A549 (cell line): ENCODE measurements at regions not wholly inside any gene's neighbourhood (a gene's known extent, or its start where the extent isn't known, plus 50 kb on each side); places are given as distances from the start of the nearest gene placed in this dataset.

Experiments
- ATAC-seq, 2 experiments: fragments of 200-7000 bp in 1 of 2; fragments of >200 bp in 1 of 2; cut with Nextera tagmentation in 1 of 2; cut with Tn5 transposase in 1 of 2; 3 replicates each; pipeline versions ENCODE4 v1.8.0 to v1.9.1; 2018 to 2020; ENCODE audit warnings: mild to moderate bottlenecking in 1 of 2, moderate library complexity in 1 of 2
- CTCF ChIA-PET: fragments of 300-600 bp; sonication (Branson Sonifier 250); formaldehyde crosslinking; extraction: SDS; loops from one replicate; lab custom pipeline; 2021; ENCODE audit warnings: antibody characterized with exemption, inconsistent platforms; lab: Yijun Ruan, JAX
- POLR2A ChIA-PET: fragments of 350-600 bp; formaldehyde crosslinking; extraction: SDS; loops from one replicate; lab custom pipeline; 2021; ENCODE audit warnings: antibody characterized with exemption, inconsistent platforms; lab: Yijun Ruan, JAX
- DNase-seq, 2 experiments: peaks; one replicate each; pipeline versions ENCODE4 v3.0.0 to v3.0.0-alpha.2; 2011 to 2016; ENCODE audit warnings: low read depth in 1 of 2, low spot score in 1 of 2
- FAIRE-seq: peaks from 2 replicates; lab custom pipeline; 2011; peaks lifted over from hg19 to GRCh38; lab: Jason Lieb, UNC
- H3K27ac ChIP-seq, 2 experiments: fragments of >200 bp; sonication (Bioruptor Twin); formaldehyde crosslinking; 3 replicates each; pipeline ENCODE4 v1.5.1; 2016 to 2017
- H3K4me1 ChIP-seq: fragments of >200 bp; sonication (Bioruptor Twin); formaldehyde crosslinking; 3 replicates; pipeline ENCODE4 v1.6.1; 2016
- H3K4me2 ChIP-seq: fragments of >200 bp; sonication (Bioruptor Twin); formaldehyde crosslinking; 3 replicates; pipeline ENCODE4 v1.6.1; 2016
- H3K4me3 ChIP-seq: fragments of >200 bp; sonication (Bioruptor Twin); formaldehyde crosslinking; 3 replicates; pipeline ENCODE4 v1.5.1; 2016
- H3K9me3 ChIP-seq: fragments of >200 bp; sonication (Bioruptor Twin); formaldehyde crosslinking; 3 replicates; pipeline ENCODE4 v1.6.1; 2016
- CBX2 ChIP-seq: fragments of 200-600 bp; sonication (generic); IDR thresholded peaks from 2 replicates; pipeline ENCODE4 v1.6.1; 2016; ENCODE audit warnings: low read depth, mild to moderate bottlenecking, borderline replicate concordance
- CBX8 ChIP-seq: fragments of 200-600 bp; sonication (generic); IDR thresholded peaks from 2 replicates; pipeline ENCODE4 v1.6.1; 2016
- CEBPB ChIP-seq, 2 experiments: fragments of >200 bp in 1 of 2; sonication (Bioruptor Twin) in 1 of 2; formaldehyde crosslinking in 1 of 2; IDR thresholded peaks; 2 replicates each; pipeline ENCODE4 v1.6.1; 2012 to 2016
- CHD2 ChIP-seq: fragments of 150-350 bp; IDR thresholded peaks from 2 replicates; pipeline ENCODE4 v1.6.1; 2014; ENCODE audit warnings: low read length; ENCODE audit not compliant: partially characterized antibody
- CHD4 ChIP-seq: fragments of 200-600 bp; sonication (generic); IDR thresholded peaks from 2 replicates; pipeline ENCODE4 v1.6.1; 2016; ENCODE audit warnings: antibody characterized with exemption, mild to moderate bottlenecking, borderline replicate concordance
- EHF ChIP-seq: fragments of 250-450 bp; sonication (Bioruptor Pico); IDR thresholded peaks from 2 replicates; pipeline ENCODE4 v1.5.0; 2020; ENCODE audit warnings: mild to moderate bottlenecking
- EHMT2 ChIP-seq: fragments of 200-600 bp; sonication (generic); IDR thresholded peaks from 2 replicates; pipeline ENCODE4 v1.6.1; 2016; ENCODE audit warnings: antibody characterized with exemption, low read depth, mild to moderate bottlenecking, moderate library complexity
- EP300 ChIP-seq, 2 experiments: fragments of >200 bp; sonication (Bioruptor Twin); formaldehyde crosslinking; IDR thresholded peaks; 2 replicates in 1 of 2; 3 replicates in 1 of 2; pipeline ENCODE4 v1.6.1; 2016 to 2017
- ESRRA ChIP-seq: fragments of 150-350 bp; IDR thresholded peaks from 2 replicates; pipeline ENCODE4 v1.6.1; 2014; ENCODE audit warnings: mild to moderate bottlenecking, low read length, borderline replicate concordance
- FOSB ChIP-seq: fragments of 250-450 bp; sonication (Bioruptor Pico); IDR thresholded peaks from 2 replicates; pipeline ENCODE4 v1.5.0; 2020; ENCODE audit warnings: mild to moderate bottlenecking, moderate library complexity
- FOXS1 ChIP-seq: fragments of 250-450 bp; sonication (Bioruptor Pico); IDR thresholded peaks from 2 replicates; pipeline ENCODE4 v1.5.0; 2020; ENCODE audit warnings: mild to moderate bottlenecking, moderate library complexity
- HEYL ChIP-seq: fragments of 250-450 bp; sonication (Bioruptor Pico); IDR thresholded peaks from 2 replicates; pipeline ENCODE4 v1.8.0; 2021; ENCODE audit warnings: mild to moderate bottlenecking, moderate library complexity
- HOXA7 ChIP-seq: fragments of 250-450 bp; sonication (Bioruptor Pico); IDR thresholded peaks from 2 replicates; pipeline ENCODE4 v1.5.0; 2020; ENCODE audit warnings: mild to moderate bottlenecking, moderate library complexity
- HOXB5 ChIP-seq: fragments of 250-450 bp; sonication (Bioruptor Pico); IDR thresholded peaks from 2 replicates; pipeline ENCODE4 v1.5.0; 2020; ENCODE audit warnings: mild to moderate bottlenecking, moderate library complexity
- JUN ChIP-seq, 2 experiments: fragments of >200 bp; sonication (Bioruptor Twin); formaldehyde crosslinking; IDR thresholded peaks; 2 replicates in 1 of 2; 3 replicates in 1 of 2; pipeline ENCODE4 v1.6.1; 2016 to 2017
- JUNB ChIP-seq: fragments of >200 bp; sonication (Bioruptor Twin); formaldehyde crosslinking; IDR thresholded peaks from 2 replicates; pipeline ENCODE4 v1.6.1; 2016
- MAFK ChIP-seq: fragments of 450-650 bp; IDR thresholded peaks from 2 replicates; pipeline ENCODE4 v1.6.1; 2014; ENCODE audit not compliant: partially characterized antibody
- MAZ ChIP-seq: fragments of 150-350 bp; IDR thresholded peaks from 2 replicates; pipeline ENCODE4 v1.6.1; 2014; ENCODE audit warnings: antibody characterized with exemption, low read depth, low read length, borderline replicate concordance
- NFE2L2 ChIP-seq: fragments of 150-350 bp; conservative IDR thresholded peaks from 2 replicates; pipeline ENCODE4 v1.6.1; 2014; ENCODE audit warnings: low read length
- NPAS2 ChIP-seq: fragments of 250-450 bp; sonication (Bioruptor Pico); IDR thresholded peaks from 2 replicates; pipeline ENCODE4 v1.8.0; 2022; ENCODE audit warnings: mild to moderate bottlenecking, moderate library complexity, borderline replicate concordance
- NR3C1 ChIP-seq: fragments of >200 bp; sonication (Bioruptor Twin); formaldehyde crosslinking; IDR thresholded peaks from 3 replicates; pipeline ENCODE4 v1.6.1; 2017
- RAD21 ChIP-seq, 2 experiments: fragments of >200 bp in 1 of 2; sonication (Bioruptor Twin) in 1 of 2; formaldehyde crosslinking in 1 of 2; IDR thresholded peaks in 1 of 2; conservative IDR thresholded peaks in 1 of 2; 2 replicates in 1 of 2; 3 replicates in 1 of 2; pipeline ENCODE4 v1.6.1; 2012 to 2018; ENCODE audit warnings: inconsistent platforms in 1 of 2
- RFX5 ChIP-seq: fragments of 450-650 bp; IDR thresholded peaks from 2 replicates; pipeline ENCODE4 v1.7.1; 2014; ENCODE audit warnings: antibody characterized with exemption, mild to moderate bottlenecking, moderate library complexity
- RNF2 ChIP-seq: fragments of 200-600 bp; sonication (generic); IDR thresholded peaks from 2 replicates; pipeline ENCODE4 v1.6.1; 2016; ENCODE audit warnings: low read depth, mild to moderate bottlenecking, antibody characterized with exemption, moderate library complexity, borderline replicate concordance
- ZC3H11A ChIP-seq: fragments of 450-650 bp; IDR thresholded peaks from 2 replicates; pipeline ENCODE4 v1.6.1; 2014; ENCODE audit warnings: antibody characterized with exemption, mild to moderate bottlenecking
- ZFP36 ChIP-seq: fragments of 450-650 bp; IDR thresholded peaks from 2 replicates; pipeline ENCODE4 v1.6.1; 2014; ENCODE audit warnings: borderline replicate concordance; ENCODE audit not compliant: partially characterized antibody
- ZSCAN20 ChIP-seq: fragments of 250-450 bp; sonication (Bioruptor Pico); IDR thresholded peaks from 2 replicates; pipeline ENCODE4 v1.8.0; 2022; ENCODE audit warnings: mild to moderate bottlenecking, moderate library complexity
- WGBS: methylation state at CpG from one replicate; pipeline ENCODE4 v1.1.6; 2017; ENCODE audit errors: missing lambda C conversion rate; 5-methylcytosine and 5-hydroxymethylcytosine counted together
- TF ChIP-seq, protein P1 (sequence below): IDR thresholded peaks from 2 replicates; pipeline ENCODE4 v1.6.1; 2012
- TF ChIP-seq, protein P2 (sequence below): fragments of 200-600 bp; sonication (generic); IDR thresholded peaks from 2 replicates; pipeline ENCODE4 v1.6.1; 2016; ENCODE audit warnings: antibody characterized with exemption, mild to moderate bottlenecking, moderate library complexity

DNA sequence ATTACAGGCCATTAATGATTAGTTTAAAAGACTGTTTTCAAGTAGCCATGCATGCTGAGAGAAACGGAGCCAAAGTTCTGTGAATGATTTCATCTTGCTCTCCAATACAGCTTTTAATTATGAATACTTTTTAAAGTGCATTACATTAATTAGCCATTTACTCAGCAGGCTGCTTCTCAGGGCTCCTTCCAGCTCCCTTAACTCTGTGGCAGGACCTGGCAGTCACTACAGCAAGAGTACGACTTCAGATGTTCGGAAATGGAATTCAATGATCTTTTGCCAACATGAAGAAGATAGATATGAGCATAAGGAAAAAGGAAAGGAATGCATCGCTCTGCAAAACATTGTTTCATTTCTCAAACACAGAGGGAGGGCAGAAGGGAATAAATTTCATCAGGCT lies 987.2 kb downstream of the PDHA2 start:
- ATAC-seq = no peak

DNA sequence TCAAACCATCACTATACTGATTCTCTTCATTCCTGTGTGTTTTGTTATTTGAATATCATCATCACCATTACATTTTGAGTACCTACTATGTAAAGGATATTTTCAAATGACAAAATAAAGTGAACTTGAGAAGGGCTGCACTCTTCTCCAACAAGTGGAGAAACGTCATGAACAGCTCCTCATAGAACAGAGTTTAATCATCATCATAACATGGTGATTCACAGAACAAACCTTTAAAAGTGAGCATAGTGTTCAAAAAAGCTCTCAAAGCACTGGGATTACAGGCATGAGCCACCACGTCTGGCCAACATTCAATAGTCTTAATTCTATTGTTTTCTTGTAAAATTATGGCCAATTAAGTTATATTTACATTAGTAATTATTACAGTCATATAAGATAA lies 993.9 kb downstream of the PDHA2 start:
- Histone ChIP-seq H3K4me1 (no peaks in the 10 kb centered on the region), H3K4me2 (no peak overlapping the region), H3K9me3 (no peaks in the 10 kb centered on the region), H3K27ac (no peak overlapping the region), H3K4me3 (no peak overlapping the region)
- ATAC-seq (no peak), FAIRE-seq (no peak), DNase-seq (no peak)
- TF ChIP-seq HEYL (CRISPR knock-in tag) = no peak
- no peak for TF ChIP-seq HOXB5 (CRISPR knock-in tag)
- TF ChIP-seq JUN (IDR thresholded peaks at IDR 0.05) = no peak
- no peak for TF ChIP-seq MAZ
- no peak for TF ChIP-seq EHMT2
- no peak for TF ChIP-seq RAD21 (conservative IDR thresholded peaks at IDR 0.05 in 1 of 2, IDR thresholded peaks at IDR 0.05 in 1 of 2)
- TF ChIP-seq FOXS1 (CRISPR knock-in tag) = no peak
- TF ChIP-seq HOXA7 = no peak
- TF ChIP-seq FOSB (CRISPR knock-in tag) = no peak
- TF ChIP-seq, protein P1, sequence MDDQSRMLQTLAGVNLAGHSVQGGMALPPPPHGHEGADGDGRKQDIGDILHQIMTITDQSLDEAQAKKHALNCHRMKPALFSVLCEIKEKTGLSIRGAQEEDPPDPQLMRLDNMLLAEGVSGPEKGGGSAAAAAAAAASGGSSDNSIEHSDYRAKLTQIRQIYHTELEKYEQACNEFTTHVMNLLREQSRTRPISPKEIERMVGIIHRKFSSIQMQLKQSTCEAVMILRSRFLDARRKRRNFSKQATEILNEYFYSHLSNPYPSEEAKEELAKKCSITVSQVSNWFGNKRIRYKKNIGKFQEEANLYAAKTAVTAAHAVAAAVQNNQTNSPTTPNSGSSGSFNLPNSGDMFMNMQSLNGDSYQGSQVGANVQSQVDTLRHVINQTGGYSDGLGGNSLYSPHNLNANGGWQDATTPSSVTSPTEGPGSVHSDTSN = no peak
- no peak for TF ChIP-seq RNF2
- TF ChIP-seq NR3C1 = no peak
- no peak for TF ChIP-seq EP300 (IDR thresholded peaks at IDR 0.05)
- TF ChIP-seq ZC3H11A = no peak
- TF ChIP-seq ZSCAN20 (CRISPR knock-in tag) = no peak
- no peak for TF ChIP-seq ZFP36
- no peak for TF ChIP-seq CHD4
- 3% methylated on average over 2 of the region's 2 CpGs for WGBS
- CTCF ChIA-PET = no interaction called here
- POLR2A ChIA-PET = no interaction called here

More for the DNA sequence above, 987.2 kb downstream of the PDHA2 start:
- Histone ChIP-seq H3K9me3 (no peaks in the 10 kb centered on the region), H3K4me1 (no peaks in the 10 kb centered on the region), H3K4me2 (no peak overlapping the region), H3K27ac (no peak overlapping the region), H3K4me3 (no peak overlapping the region)
- FAIRE-seq (no peak), DNase-seq (no peak)
- WGBS = 35% methylated on average over 4 of the region's 4 CpGs
- CTCF ChIA-PET = no interaction called here
- POLR2A ChIA-PET = no interaction called here
- TF ChIP-seq EHF (CRISPR knock-in tag) (no peak), RNF2 (no peak), CBX2 (no peak), NR3C1 (no peak), FOXS1 (CRISPR knock-in tag) (no peak), MAZ (no peak), MAFK (no peak), ESRRA (no peak), JUNB (no peak), CBX8 (no peak), CHD4 (no peak), ZC3H11A (no peak), CEBPB (IDR thresholded peaks at IDR 0.05) (no peak), CHD2 (no peak), RFX5 (no peak), NPAS2 (CRISPR knock-in tag) (no peak), JUN (IDR thresholded peaks at IDR 0.05) (no peak), NFE2L2 (no peak)
- TF ChIP-seq, protein P2, sequence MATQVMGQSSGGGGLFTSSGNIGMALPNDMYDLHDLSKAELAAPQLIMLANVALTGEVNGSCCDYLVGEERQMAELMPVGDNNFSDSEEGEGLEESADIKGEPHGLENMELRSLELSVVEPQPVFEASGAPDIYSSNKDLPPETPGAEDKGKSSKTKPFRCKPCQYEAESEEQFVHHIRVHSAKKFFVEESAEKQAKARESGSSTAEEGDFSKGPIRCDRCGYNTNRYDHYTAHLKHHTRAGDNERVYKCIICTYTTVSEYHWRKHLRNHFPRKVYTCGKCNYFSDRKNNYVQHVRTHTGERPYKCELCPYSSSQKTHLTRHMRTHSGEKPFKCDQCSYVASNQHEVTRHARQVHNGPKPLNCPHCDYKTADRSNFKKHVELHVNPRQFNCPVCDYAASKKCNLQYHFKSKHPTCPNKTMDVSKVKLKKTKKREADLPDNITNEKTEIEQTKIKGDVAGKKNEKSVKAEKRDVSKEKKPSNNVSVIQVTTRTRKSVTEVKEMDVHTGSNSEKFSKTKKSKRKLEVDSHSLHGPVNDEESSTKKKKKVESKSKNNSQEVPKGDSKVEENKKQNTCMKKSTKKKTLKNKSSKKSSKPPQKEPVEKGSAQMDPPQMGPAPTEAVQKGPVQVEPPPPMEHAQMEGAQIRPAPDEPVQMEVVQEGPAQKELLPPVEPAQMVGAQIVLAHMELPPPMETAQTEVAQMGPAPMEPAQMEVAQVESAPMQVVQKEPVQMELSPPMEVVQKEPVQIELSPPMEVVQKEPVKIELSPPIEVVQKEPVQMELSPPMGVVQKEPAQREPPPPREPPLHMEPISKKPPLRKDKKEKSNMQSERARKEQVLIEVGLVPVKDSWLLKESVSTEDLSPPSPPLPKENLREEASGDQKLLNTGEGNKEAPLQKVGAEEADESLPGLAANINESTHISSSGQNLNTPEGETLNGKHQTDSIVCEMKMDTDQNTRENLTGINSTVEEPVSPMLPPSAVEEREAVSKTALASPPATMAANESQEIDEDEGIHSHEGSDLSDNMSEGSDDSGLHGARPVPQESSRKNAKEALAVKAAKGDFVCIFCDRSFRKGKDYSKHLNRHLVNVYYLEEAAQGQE = no peak
